ENCODE measurements at regions not wholly inside any gene's neighbourhood (a gene's known extent, or its start where the extent isn't known, plus 50 kb on each side); places are given as distances from the start of the nearest gene placed in this dataset.

GRCh38 chr14:59009967-59010366, 178.5 kb upstream of the DAAM1 start (continued):
- no peak for TF ChIP-seq AFF4 (CRISPR knock-in tag; IDR thresholded peaks at IDR 0.05)
- no peak for TF ChIP-seq STAG1 (CRISPR knock-in tag; IDR thresholded peaks at IDR 0.05)
- TF ChIP-seq RNF219 (CRISPR knock-in tag; IDR thresholded peaks at IDR 0.05): no peak
- no peak; the same call in 1 of the 2 replicates for TF ChIP-seq FOSL1 (CRISPR knock-in tag; IDR thresholded peaks at IDR 0.05; ENCODE audit: borderline replicate concordance)
- no peak for TF ChIP-seq ZNF569 (CRISPR knock-in tag; IDR thresholded peaks at IDR 0.05; ENCODE audit: borderline replicate concordance)
- TF ChIP-seq BRD4 (CRISPR knock-in tag; IDR thresholded peaks at IDR 0.05): no peak
- TF ChIP-seq IRF1 (CRISPR knock-in tag; IDR thresholded peaks at IDR 0.05; ENCODE audit: low read depth): no peak
- TF ChIP-seq TRIM24 (CRISPR knock-in tag; IDR thresholded peaks at IDR 0.05): no peak; the same call in 1 of the 2 replicates
- no peak for TF ChIP-seq ZNF691 (CRISPR knock-in tag; IDR thresholded peaks at IDR 0.05; ENCODE audit: borderline replicate concordance, low read depth)
- TF ChIP-seq CBX1 (IDR thresholded peaks at IDR 0.05; ENCODE audit: low read depth): no peak
- no peak for TF ChIP-seq ARNT2 (CRISPR knock-in tag; IDR thresholded peaks at IDR 0.05; ENCODE audit: low read depth)
- TF ChIP-seq HDAC1 (CRISPR knock-in tag; IDR thresholded peaks at IDR 0.05): peak; percentile 60
- TF ChIP-seq ZBTB7A (CRISPR knock-in tag; IDR thresholded peaks at IDR 0.05): peak; percentile 62; the same call in 1 of the 2 replicates
- peak; percentile 75 for TF ChIP-seq NCOA2 (CRISPR knock-in tag; IDR thresholded peaks at IDR 0.05)
- TF ChIP-seq CHD2 (IDR thresholded peaks at IDR 0.05; ENCODE audit: low read depth, low read length): no peak
- TF ChIP-seq ZNF619 (CRISPR knock-in tag; IDR thresholded peaks at IDR 0.05): no peak
- TF ChIP-seq RERE (CRISPR knock-in tag; IDR thresholded peaks at IDR 0.05; ENCODE audit: low read depth): 0 out of 2 replicates have a peak, but pooled peaks have one; percentile 26
- TF ChIP-seq ZNF589 (CRISPR knock-in tag; conservative IDR thresholded peaks at IDR 0.05): no peak

Data from HepG2 (cell line).